MCF 10A (cell line): ENCODE measurements at regions not wholly inside any gene's neighbourhood (a gene's known extent, or its start where the extent isn't known, plus 50 kb on each side); places are given as distances from the start of the nearest gene placed in this dataset.

Source experiments
- BruUV-seq: library from RNA; stranded (reverse); fragments of 400-500 nt; replicated peaks from 2 replicates; lab custom pipeline; 2021; lab: Mats Ljungman, UMichigan
- CTCF ChIA-PET: fragments of 300-600 bp; sonication (Branson Sonifier 250); formaldehyde crosslinking; extraction: SDS; loops from one replicate; lab custom pipeline; 2021; ENCODE audit warnings: antibody characterized with exemption, inconsistent platforms; lab: Yijun Ruan, JAX
- POLR2A ChIA-PET: fragments of 300-600, 350-650 bp; sonication (Branson Sonifier 250); formaldehyde crosslinking; extraction: SDS; loops from one replicate; lab custom pipeline; 2020; ENCODE audit warnings: antibody characterized with exemption, inconsistent platforms; lab: Yijun Ruan, JAX
- DNase-seq: peaks from one replicate; pipeline ENCODE4 v3.0.0-alpha.2; 2018; ENCODE audit not compliant: unreplicated experiment
- H3K27ac Mint-ChIP-seq: one replicate; pipeline ENCODE4 v1.8.0; 2022; ENCODE audit warnings: mild to moderate bottlenecking, low read depth, mixed read lengths; ENCODE audit not compliant: unreplicated experiment
- H3K27me3 Mint-ChIP-seq: one replicate; pipeline ENCODE4 v1.8.0; 2022; ENCODE audit warnings: mixed read lengths; ENCODE audit not compliant: insufficient read depth, unreplicated experiment
- H3K36me3 Mint-ChIP-seq: one replicate; pipeline ENCODE4 v1.8.0; 2022; ENCODE audit warnings: mild to moderate bottlenecking, moderate library complexity, mixed read lengths; ENCODE audit not compliant: insufficient read depth, unreplicated experiment
- H3K4me1 Mint-ChIP-seq: one replicate; pipeline ENCODE4 v1.8.0; 2022; ENCODE audit warnings: mixed read lengths; ENCODE audit not compliant: insufficient read depth, unreplicated experiment
- H3K4me3 Mint-ChIP-seq: one replicate; pipeline ENCODE4 v1.8.0; 2022; ENCODE audit warnings: mild to moderate bottlenecking, moderate library complexity, mixed read lengths; ENCODE audit not compliant: unreplicated experiment
- H3K9me3 Mint-ChIP-seq: one replicate; pipeline ENCODE4 v1.8.0; 2022; ENCODE audit warnings: mixed read lengths; ENCODE audit not compliant: unreplicated experiment
- CTCF ChIP-seq: fragments of 200-600 bp; IDR thresholded peaks from one replicate; pipeline ENCODE4 v1.8.0; 2022; ENCODE audit warnings: antibody characterized with exemption, mild to moderate bottlenecking; ENCODE audit not compliant: unreplicated experiment
- intact Hi-C: fragments of 100-400 bp; cut with micrococcal nuclease; formaldehyde crosslinking; loops from 2 replicates; pipeline ENCODE4 v1.14.1; 2022

GRCh38 chr6:105872249-105872648, 213.9 kb upstream of the PRDM1 start:
- no peaks in the 10 kb centered on the region for H3K27me3 Mint-ChIP-seq
- ChIA-PET POLR2A (interaction anchor here (0.6 to 1.2 kb wide), 2 partner anchors 22 to 299 kb away, joined by 5 to 6 read pairs; no protein-coding TSS in a partner anchor), CTCF (no interaction called here)
- intact Hi-C loops: no loop called here
- no peak for TF ChIP-seq CTCF
- no peaks in the 10 kb centered on the region for H3K4me1 Mint-ChIP-seq
- H3K9me3 Mint-ChIP-seq: no peaks in the 10 kb centered on the region
- no TSS peak for BruUV-seq
- no peak overlapping the region for H3K27ac Mint-ChIP-seq
- no peaks in the 10 kb centered on the region for H3K36me3 Mint-ChIP-seq
- no peak overlapping the region for H3K4me3 Mint-ChIP-seq
- DNase-seq: no peak

GRCh38 chr6:105871542-105871941, 214.6 kb upstream of the PRDM1 start:
- ChIA-PET CTCF (no interaction called here), POLR2A (interaction anchor here (1.2 to 1.4 kb wide), 2 partner anchors 11 to 23 kb away, joined by 4 to 5 read pairs; no protein-coding TSS in a partner anchor)
- H3K27ac Mint-ChIP-seq: no peak overlapping the region
- BruUV-seq: no TSS peak
- TF ChIP-seq CTCF: no peak
- H3K9me3 Mint-ChIP-seq: no peaks in the 10 kb centered on the region
- H3K4me1 Mint-ChIP-seq: no peaks in the 10 kb centered on the region
- H3K27me3 Mint-ChIP-seq: no peaks in the 10 kb centered on the region
- H3K36me3 Mint-ChIP-seq: no peaks in the 10 kb centered on the region
- DNase-seq: no peak
- intact Hi-C loops: no loop called here
- H3K4me3 Mint-ChIP-seq: no peak overlapping the region

- ChIA-PET POLR2A (interaction anchor here (0.6 to 1.4 kb wide), 2 partner anchors 13 to 26 kb away, joined by 3 to 4 read pairs; no protein-coding TSS in a partner anchor), CTCF (no interaction called here)
- no peak for TF ChIP-seq CTCF
- Mint-ChIP-seq H3K4me3 (no peak overlapping the region), H3K36me3 (no peaks in the 10 kb centered on the region), H3K9me3 (peaks cover 5% of the 10 kb centered on the region), H3K4me1 (no peaks in the 10 kb centered on the region), H3K27ac (no peak overlapping the region), H3K27me3 (no peaks in the 10 kb centered on the region)
- no TSS peak for BruUV-seq
- DNase-seq: no peak
- intact Hi-C loops: no loop called here
Measured at GRCh38 chr6:105869835-105870440, 216.2 kb upstream of the PRDM1 start.

GRCh38 chr6:105868823-105869460, 217.2 kb upstream of the PRDM1 start:
- H3K4me3 Mint-ChIP-seq: no peak overlapping the region
- no peak overlapping the region for H3K27ac Mint-ChIP-seq
- POLR2A ChIA-PET: interaction anchor here (0.6 kb wide), 1 partner anchor 27 kb away, joined by 3 read pairs; no protein-coding TSS in a partner anchor
- BruUV-seq: no TSS peak
- peaks cover 10% of the 10 kb centered on the region for H3K9me3 Mint-ChIP-seq
- TF ChIP-seq CTCF: no peak
- no peaks in the 10 kb centered on the region for H3K27me3 Mint-ChIP-seq
- CTCF ChIA-PET: no interaction called here
- intact Hi-C loops: no loop called here
- H3K4me1 Mint-ChIP-seq: no peaks in the 10 kb centered on the region
- DNase-seq: no peak
- H3K36me3 Mint-ChIP-seq: no peaks in the 10 kb centered on the region
